SKM-1 treated with dmso at 0.1 percent for 144 hours (cell line): ENCODE measurements at regions not wholly inside any gene's neighbourhood (a gene's known extent, or its start where the extent isn't known, plus 50 kb on each side); places are given as distances from the start of the nearest gene placed in this dataset.
"Not testable (repeated sequence)": the region's sequence is repeated elsewhere in the genome, so short reads cannot be mapped to it uniquely, and the experiment has no call there.

Experiments used
- DNase-seq: peaks from one replicate; lab custom pipeline; 2025; ENCODE audit not compliant: unreplicated experiment; lab: John Stamatoyannopoulos, UW

- no peak for DNase-seq
These were observed 104.3 kb upstream of the TSC22D2 start for GRCh38 chr3:150303768-150304167.

DNA sequence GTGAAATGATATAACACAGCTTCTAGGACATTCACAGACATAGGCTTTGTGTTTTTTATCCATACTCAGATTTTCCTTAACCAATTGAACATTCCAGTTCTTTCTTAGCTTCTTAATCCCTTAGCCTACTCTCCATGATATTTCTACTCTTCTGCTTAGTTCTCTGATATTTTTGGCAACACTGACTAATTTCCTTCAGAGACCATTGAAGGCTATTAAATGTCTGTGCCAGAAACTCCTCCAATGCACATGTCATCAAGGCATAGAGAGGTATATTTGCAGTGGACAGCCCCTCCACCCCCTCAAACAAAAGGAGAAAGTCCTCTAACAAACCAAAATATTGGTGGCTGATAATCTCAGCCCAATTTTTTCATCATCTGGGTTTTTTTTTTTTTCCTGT, 105.9 kb upstream of the TSC22D2 start:
- DNase-seq, result no peak

GRCh38 chr3:150300852-150301517, 107.1 kb upstream of the TSC22D2 start:
- no peak for DNase-seq

DNA sequence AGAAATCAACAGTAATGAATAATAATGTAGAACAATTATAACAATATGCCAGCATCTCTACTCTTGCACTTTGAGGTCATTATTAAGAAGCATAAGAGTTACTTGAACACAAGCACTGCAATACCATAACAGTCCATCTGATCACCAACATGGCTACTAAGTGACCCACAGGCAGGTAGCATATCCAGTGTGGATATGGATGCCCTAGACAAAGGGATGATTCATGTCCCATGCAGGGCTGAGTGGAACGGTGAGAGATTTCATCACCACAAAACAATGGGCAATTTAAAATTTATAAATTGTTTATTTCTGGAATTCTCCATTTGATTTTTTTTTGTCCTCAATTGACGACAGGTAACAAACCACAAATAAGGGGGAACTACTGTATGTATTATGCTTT, 107.7 kb upstream of the TSC22D2 start:
- no peak for DNase-seq

- no peak for DNase-seq
These were observed 108.9 kb upstream of the TSC22D2 start for GRCh38 chr3:150299201-150299600.

- no peak for DNase-seq
These were observed 111.1 kb upstream of the TSC22D2 start for GRCh38 chr3:150296966-150297365.

GRCh38 chr3:150296123-150296735, 111.9 kb upstream of the TSC22D2 start:
- DNase-seq, result no peak

- DNase-seq, result no peak
These were observed 114.6 kb upstream of the TSC22D2 start for GRCh38 chr3:150293401-150294001.

DNA sequence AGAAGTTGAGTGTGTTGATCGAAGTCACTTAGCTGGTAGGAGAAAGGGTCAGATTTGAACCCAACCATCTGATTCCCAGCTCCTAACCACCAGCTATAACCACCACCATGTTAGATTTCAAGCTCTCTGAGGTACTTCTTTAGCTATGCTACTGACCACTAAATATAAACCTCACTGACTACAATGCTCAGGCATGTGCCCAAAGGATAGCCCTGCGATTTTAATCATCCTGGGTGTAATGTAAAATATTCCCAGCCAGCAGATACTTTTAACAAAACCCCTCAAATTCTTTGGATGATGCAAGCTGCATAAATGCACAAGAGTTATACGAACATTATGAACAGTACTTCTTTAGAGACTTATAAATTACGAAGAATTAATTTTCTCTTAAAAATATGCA, 115.2 kb upstream of the TSC22D2 start:
- DNase-seq, result no peak

DNA sequence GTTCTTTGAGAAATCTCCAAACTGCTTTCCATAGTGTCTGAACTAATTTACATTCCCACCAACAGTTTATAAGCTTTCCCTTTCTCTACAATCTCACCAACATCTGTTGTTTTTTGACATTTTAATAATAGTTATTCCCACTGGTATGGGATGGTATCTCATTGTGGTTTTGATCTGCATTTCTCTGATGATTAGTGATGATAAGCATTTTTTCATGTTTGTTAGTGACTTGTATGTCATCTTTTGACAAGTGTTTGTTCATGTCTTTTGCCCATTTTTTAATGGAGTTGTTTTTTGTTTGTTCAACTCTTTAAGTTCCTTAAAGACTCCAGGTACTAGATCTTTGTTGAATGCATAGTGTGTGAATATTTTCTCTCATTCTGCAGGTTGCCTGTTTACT, 116.6 kb upstream of the TSC22D2 start:
- DNase-seq, result no peak

DNA sequence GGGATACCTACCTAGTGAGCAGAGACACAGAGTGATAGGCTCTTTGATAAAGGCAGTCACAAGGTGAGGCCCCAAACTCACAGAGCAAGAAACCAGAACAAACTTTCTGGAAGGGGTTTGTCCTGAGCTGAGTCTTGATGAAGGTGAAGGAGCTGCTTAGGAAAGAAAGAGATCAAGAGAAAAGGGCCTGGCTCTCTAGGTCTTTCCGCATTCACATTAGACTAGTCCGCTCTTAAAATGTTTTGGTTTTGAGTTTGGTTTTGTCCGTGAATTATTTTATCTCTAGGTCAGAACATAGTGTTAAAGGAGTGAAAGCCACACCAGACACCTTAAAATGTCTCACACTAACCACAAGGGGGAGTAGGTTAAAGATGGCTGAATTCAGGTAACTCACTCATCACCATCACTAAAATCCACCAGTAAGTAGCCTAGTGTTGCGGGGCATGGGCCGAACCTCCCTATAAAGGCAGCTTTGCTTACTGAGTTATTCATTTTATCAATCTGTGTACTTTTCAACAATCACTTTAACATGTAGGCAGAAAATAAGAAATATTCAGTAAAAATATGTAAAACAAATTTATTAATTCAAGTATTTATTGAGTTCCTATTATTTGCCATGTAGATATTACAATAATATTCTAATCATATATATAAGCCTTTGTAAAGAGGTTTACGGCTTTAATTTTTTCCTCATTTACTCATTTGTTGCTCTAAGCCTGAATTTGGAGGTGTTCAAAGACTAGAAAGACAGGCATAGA, 121.5 kb upstream of the TSC22D2 start:
- DNase-seq, result peak; percentile 46

DNA sequence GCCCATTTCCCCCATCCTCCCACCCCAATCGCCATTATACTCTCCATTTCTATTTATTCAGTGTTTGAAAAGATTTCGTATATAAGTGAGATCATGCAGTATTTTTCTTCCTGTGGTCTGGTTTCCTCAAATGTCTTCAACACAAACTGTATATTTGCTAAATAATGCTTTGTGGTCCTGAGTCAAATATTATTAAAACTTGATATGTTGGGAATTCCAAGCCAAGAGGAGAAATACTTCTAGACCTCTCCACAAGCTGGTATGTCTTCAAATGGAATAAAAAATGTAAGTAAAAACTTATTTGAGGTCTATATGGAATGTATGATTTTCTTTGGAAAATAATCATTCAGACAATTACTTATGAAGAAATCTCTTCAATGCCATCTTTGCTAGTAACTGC, 122.5 kb upstream of the TSC22D2 start:
- DNase-seq, result no peak

DNA sequence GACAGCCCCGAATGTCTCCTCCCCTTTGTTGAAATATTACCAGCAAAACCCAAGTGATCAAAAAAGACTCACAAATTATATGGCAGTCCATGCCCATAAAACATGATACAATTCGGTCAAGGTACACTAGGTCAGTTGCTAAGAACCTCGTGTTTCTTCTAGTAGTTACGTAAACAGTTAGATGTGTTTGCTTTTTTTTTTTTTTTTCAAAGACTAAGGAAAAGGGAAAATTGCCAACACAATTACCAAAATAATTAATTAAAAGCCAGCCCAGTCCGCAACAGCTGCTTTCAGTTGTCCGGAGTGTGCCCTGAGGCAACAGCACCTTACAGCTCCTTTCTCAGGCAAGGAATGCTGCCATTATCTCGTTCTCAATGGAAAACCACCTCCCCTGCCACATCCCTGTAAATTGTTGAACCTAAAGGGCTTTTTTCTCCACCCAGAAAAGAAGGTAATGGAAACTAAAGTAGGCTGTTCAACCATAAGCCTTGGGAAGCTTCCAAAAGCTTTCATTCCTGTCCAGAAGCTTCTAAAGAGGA, 129.2 kb upstream of the TSC22D2 start:
- no peak for DNase-seq

- no peak for DNase-seq
These were observed 129.9 kb upstream of the TSC22D2 start for GRCh38 chr3:150278195-150278594.

DNA sequence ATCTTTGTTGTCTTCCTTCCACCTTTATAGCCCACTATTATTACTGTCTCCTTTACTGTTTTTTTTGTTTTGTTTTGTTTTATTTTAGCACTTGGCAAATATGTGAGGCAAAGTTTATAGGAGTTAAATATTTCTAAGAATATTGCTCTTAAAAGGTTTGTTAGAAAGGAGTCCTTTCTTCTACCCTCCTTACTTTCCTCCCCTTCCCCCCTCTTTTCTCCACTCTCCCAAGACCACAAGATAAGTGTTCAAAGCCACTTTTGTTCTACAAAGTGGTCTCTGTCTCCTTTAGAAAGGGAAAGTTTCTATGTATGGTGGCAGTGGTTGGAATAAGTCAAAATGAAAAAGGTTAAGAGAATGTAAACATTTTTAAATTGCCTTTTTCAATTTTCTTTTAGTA, 130.7 kb upstream of the TSC22D2 start:
- DNase-seq, result no peak

DNA sequence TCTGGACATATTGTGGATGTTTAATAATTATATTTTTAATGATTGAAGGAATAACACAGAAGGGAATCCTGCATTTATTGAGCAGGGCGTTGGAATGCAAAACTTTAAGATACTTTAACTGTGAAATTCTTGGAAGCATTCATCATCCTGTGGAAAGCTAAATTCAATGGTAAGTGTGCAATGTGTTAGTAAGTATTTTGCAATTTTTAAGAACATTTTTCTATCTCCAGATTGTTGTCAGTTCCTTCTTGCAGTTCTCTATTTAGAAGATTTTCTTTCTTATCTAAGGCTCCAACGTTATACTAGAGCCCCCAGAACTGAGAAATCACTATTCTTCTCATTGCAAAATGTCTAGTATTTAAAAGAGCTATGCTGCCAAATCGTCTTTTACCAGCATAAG, 132.2 kb upstream of the TSC22D2 start:
- DNase-seq, result no peak

DNA sequence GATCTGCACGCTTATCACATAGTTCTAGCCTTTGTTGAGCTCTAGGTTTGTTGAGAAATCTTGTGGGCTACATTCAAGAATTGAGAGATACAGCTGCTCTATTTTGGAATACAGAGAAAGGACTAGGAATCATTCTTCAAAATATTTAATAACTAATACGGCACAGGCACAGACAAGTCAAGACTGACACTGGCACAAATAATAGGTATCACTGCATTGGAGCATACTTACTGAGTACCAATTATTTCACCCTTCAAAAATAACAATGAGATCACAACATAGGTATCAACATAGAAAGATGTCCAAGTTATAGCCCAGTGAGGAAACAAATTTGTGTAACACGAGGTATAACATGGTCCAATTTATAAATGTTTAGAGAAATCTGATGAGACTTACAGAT, 133.7 kb upstream of the TSC22D2 start:
- no peak for DNase-seq

DNA sequence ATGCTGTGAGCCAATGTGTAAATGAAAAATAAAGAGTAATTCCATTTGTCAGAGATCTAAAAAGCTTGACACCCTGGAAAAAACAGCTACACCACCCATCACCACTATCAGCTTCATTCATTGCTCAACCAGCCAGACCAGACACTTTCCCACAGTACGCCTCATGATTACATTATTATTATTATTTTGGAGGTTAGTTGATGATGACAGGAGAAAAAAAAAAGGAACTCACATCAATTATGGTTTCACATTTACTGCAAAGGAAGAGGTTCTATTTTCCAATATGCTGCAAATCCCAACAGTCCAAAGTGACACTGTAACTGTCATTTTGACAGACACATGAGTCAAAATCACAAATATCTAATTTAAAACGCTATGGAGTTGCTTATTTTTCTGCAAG, 134.7 kb upstream of the TSC22D2 start:
- no peak for DNase-seq

DNA sequence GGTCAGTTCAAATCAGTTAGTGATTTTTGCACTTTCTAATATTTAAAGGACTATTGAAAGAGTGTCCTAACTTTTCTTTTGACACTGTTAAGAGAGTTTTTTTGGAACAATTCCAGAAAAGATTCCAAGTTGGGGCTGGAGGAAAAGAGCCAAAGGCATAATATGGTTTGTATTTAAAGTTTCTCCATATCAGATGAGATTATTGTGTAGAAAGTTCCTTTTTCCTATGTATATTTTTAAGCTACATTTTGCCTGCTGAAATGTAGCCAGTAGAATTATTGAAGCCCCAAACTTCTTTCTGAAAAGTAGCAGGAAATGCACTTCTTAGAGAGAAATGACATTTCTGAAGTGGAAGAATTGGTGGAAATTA, 136.5 kb upstream of the TSC22D2 start:
- no peak for DNase-seq

DNA sequence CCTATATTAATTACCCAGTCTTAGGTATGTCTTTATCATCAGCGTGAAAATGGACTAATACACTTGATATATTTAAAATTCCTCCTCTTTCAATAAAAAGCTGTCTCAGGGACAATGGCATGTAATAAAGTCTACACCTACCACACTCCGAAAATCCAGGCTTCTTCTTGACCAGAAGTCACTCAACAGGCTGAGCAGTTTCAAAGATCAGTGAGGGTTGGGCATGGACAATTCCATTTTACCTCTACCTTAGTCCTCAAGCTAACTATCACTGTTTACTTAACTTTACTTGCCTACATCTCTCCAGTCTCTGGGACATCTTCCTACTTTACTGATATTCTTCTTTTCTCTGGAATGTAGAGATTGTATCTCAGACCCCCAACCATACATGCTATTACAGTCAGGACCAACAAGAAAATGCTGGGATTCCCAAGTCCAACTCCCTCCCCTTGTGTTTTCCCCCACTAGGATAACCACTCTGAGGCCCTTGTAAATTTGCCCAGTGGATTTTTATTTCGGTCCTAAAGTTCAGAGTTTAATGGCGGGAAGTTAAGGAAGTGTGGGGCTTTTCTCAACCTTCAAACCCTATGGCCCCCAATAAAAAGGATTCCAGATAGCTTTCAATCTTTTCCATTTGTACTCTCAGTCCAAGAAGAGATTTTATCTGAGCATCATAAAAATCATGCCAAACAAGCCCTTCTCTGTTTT, 137.1 kb upstream of the TSC22D2 start:
- no peak for DNase-seq

- not testable (repeated sequence) for DNase-seq
These were observed 137.7 kb upstream of the TSC22D2 start for GRCh38 chr3:150270444-150270843.
